ENCODE measurements at regions not wholly inside any gene's neighbourhood (a gene's known extent, or its start where the extent isn't known, plus 50 kb on each side); places are given as distances from the start of the nearest gene placed in this dataset.

DNA sequence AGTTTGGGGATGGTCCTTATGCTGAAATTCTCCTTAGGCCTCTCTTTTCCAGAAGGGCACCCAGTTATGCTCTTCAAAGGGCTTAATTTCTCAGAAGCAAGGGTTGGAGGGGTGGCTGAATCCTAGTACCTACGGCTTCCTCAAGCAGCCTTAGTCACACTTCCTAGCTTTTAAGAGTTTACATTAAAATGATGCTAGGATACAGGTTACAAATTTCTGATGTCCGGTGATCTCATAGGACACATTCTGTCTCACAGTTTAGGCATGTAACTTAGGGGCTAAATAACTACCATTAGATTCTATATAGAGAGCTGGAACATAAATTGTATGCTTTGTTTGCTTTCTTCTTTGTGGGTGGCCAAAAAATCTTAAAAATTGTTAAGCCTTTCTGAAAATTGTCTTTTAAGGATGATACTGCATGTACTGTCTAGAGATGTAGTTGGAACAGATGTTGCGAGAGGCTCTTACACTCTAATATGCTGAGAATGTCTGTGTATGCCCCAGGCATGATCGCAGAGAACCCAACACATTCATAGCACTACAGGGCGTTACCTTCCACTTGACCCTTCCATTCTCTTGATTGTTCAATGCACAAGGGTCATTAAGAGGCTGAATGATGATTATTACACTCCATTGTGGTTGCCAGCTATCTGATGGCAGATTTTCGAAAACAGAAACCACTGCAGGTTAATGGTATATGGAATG is 139.1 kb downstream of the TMEM38B start:
- Histone ChIP-seq H3K9me2 (ENCODE audit: insufficient read depth, low read length) (no peaks in the 10 kb centered on the region), H3K9ac (ENCODE audit: low read length) (no peak overlapping the region), H3K4me3 (ENCODE audit: low read length) (no peak overlapping the region), H3K4me2 (ENCODE audit: low read length) (no peak overlapping the region), H3K9me3 (ENCODE audit: low read length) (no peaks in the 10 kb centered on the region), H3K36me3 (ENCODE audit: insufficient read depth, low read length) (no peaks in the 10 kb centered on the region), H3F3A (ENCODE audit: insufficient read depth, low read length, poor library complexity, severe bottlenecking) (no peaks in the 10 kb centered on the region), H3K79me2 (replicated peaks; ENCODE audit: insufficient read depth, low read length) (no peaks in the 10 kb centered on the region), H3K27ac (ENCODE audit: low read length) (no peak overlapping the region), H2AFZ (ENCODE audit: low read depth, low read length) (no peak overlapping the region), H4K20me1 (ENCODE audit: insufficient read depth) (no peaks in the 10 kb centered on the region), H3K27me3 (ENCODE audit: insufficient read depth, low read depth, low read length) (no peaks in the 10 kb centered on the region)
- TF ChIP-seq EP300 (conservative IDR thresholded peaks at IDR 0.05; ENCODE audit: poor library complexity, severe bottlenecking) (no peak), MXI1 (conservative IDR thresholded peaks at IDR 0.05; ENCODE audit: poor library complexity, severe bottlenecking) (no peak), POLR2AphosphoS5 (IDR thresholded peaks at IDR 0.05) (no peak), EZH2 (IDR thresholded peaks at IDR 0.05; ENCODE audit: borderline replicate concordance, insufficient read depth, low read length, poor library complexity, severe bottlenecking) (no peak), RAD21 (conservative IDR thresholded peaks at IDR 0.05) (no peak), SMC3 (conservative IDR thresholded peaks at IDR 0.05; ENCODE audit: poor library complexity) (no peak), TAF1 (IDR thresholded peaks at IDR 0.05; ENCODE audit: low read depth) (no peak)
- TF ChIP-seq, protein P1, sequence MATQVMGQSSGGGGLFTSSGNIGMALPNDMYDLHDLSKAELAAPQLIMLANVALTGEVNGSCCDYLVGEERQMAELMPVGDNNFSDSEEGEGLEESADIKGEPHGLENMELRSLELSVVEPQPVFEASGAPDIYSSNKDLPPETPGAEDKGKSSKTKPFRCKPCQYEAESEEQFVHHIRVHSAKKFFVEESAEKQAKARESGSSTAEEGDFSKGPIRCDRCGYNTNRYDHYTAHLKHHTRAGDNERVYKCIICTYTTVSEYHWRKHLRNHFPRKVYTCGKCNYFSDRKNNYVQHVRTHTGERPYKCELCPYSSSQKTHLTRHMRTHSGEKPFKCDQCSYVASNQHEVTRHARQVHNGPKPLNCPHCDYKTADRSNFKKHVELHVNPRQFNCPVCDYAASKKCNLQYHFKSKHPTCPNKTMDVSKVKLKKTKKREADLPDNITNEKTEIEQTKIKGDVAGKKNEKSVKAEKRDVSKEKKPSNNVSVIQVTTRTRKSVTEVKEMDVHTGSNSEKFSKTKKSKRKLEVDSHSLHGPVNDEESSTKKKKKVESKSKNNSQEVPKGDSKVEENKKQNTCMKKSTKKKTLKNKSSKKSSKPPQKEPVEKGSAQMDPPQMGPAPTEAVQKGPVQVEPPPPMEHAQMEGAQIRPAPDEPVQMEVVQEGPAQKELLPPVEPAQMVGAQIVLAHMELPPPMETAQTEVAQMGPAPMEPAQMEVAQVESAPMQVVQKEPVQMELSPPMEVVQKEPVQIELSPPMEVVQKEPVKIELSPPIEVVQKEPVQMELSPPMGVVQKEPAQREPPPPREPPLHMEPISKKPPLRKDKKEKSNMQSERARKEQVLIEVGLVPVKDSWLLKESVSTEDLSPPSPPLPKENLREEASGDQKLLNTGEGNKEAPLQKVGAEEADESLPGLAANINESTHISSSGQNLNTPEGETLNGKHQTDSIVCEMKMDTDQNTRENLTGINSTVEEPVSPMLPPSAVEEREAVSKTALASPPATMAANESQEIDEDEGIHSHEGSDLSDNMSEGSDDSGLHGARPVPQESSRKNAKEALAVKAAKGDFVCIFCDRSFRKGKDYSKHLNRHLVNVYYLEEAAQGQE (IDR thresholded peaks at IDR 0.05; ENCODE audit: borderline replicate concordance): no peak
- TF ChIP-seq, protein P2, sequence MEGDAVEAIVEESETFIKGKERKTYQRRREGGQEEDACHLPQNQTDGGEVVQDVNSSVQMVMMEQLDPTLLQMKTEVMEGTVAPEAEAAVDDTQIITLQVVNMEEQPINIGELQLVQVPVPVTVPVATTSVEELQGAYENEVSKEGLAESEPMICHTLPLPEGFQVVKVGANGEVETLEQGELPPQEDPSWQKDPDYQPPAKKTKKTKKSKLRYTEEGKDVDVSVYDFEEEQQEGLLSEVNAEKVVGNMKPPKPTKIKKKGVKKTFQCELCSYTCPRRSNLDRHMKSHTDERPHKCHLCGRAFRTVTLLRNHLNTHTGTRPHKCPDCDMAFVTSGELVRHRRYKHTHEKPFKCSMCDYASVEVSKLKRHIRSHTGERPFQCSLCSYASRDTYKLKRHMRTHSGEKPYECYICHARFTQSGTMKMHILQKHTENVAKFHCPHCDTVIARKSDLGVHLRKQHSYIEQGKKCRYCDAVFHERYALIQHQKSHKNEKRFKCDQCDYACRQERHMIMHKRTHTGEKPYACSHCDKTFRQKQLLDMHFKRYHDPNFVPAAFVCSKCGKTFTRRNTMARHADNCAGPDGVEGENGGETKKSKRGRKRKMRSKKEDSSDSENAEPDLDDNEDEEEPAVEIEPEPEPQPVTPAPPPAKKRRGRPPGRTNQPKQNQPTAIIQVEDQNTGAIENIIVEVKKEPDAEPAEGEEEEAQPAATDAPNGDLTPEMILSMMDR (IDR thresholded peaks at IDR 0.05; ENCODE audit: poor library complexity, severe bottlenecking): no peak

- H3K4me2 ChIP-seq (ENCODE audit: low read length): no peak overlapping the region
- H3K9ac ChIP-seq (ENCODE audit: low read length): no peak overlapping the region
- no peak overlapping the region for H3K27ac ChIP-seq (ENCODE audit: low read length)
- H3K9me3 ChIP-seq (ENCODE audit: low read length): no peaks in the 10 kb centered on the region
- TF ChIP-seq TAF1 (IDR thresholded peaks at IDR 0.05; ENCODE audit: low read depth) (no peak), POLR2AphosphoS5 (IDR thresholded peaks at IDR 0.05) (no peak), EZH2 (IDR thresholded peaks at IDR 0.05; ENCODE audit: borderline replicate concordance, insufficient read depth, low read length, poor library complexity, severe bottlenecking) (no peak), RAD21 (conservative IDR thresholded peaks at IDR 0.05) (no peak), MXI1 (conservative IDR thresholded peaks at IDR 0.05; ENCODE audit: poor library complexity, severe bottlenecking) (no peak), SMC3 (conservative IDR thresholded peaks at IDR 0.05; ENCODE audit: poor library complexity) (no peak), EP300 (conservative IDR thresholded peaks at IDR 0.05; ENCODE audit: poor library complexity, severe bottlenecking) (no peak)
- TF ChIP-seq, protein P1 (IDR thresholded peaks at IDR 0.05; ENCODE audit: borderline replicate concordance): no peak
- TF ChIP-seq, protein P2 (IDR thresholded peaks at IDR 0.05; ENCODE audit: poor library complexity, severe bottlenecking): no peak
- no peak overlapping the region for H3K4me3 ChIP-seq (ENCODE audit: low read length)
- no peaks in the 10 kb centered on the region for H3F3A ChIP-seq (ENCODE audit: insufficient read depth, low read length, poor library complexity, severe bottlenecking)
- H4K20me1 ChIP-seq (ENCODE audit: insufficient read depth): no peaks in the 10 kb centered on the region
- H3K79me2 ChIP-seq (replicated peaks; ENCODE audit: insufficient read depth, low read length): no peaks in the 10 kb centered on the region
- no peaks in the 10 kb centered on the region for H3K27me3 ChIP-seq (ENCODE audit: insufficient read depth, low read depth, low read length)
- no peaks in the 10 kb centered on the region for H3K36me3 ChIP-seq (ENCODE audit: insufficient read depth, low read length)
- H2AFZ ChIP-seq (ENCODE audit: low read depth, low read length): no peak overlapping the region
- H3K9me2 ChIP-seq (ENCODE audit: insufficient read depth, low read length): no peaks in the 10 kb centered on the region
Measured at GRCh38 chr9:105834404-105834803, 140.1 kb downstream of the TMEM38B start.

Measured in neural cell (in vitro differentiated cells).